Body of pancreas (tissue), 4 donors: ENCODE measurements at regions not wholly inside any gene's neighbourhood (a gene's known extent, or its start where the extent isn't known, plus 50 kb on each side); places are given as distances from the start of the nearest gene placed in this dataset.

Source experiments
- CTCF ChIP-seq, 7 experiments: fragments of 450-650 bp in 4 of 7; fragments of 200-600 bp in 3 of 7; sonication (generic) in 3 of 7; IDR thresholded peaks; one replicate each; pipeline ENCODE4 v1.5.1; 2016 to 2019; ENCODE audit warnings: antibody characterized with exemption in 7 of 7
- POLR2A ChIP-seq, 3 donors: fragments of 450-650 bp; IDR thresholded peaks; one replicate each; pipeline ENCODE4 v1.6.1; 2016; ENCODE audit warnings: antibody characterized with exemption in 3 of 3, mild to moderate bottlenecking in 2 of 3

- TF ChIP-seq CTCF (IDR thresholded peaks at IDR 0.05) (no peak), POLR2A (IDR thresholded peaks at IDR 0.05) (no peak)
Measured at GRCh38 chr9:31719262-31719661, 665.2 kb upstream of the ACO1 start.
